Left ventricle myocardium inferior (tissue), 1 donor: ENCODE measurements at regions not wholly inside any gene's neighbourhood (a gene's known extent, or its start where the extent isn't known, plus 50 kb on each side); places are given as distances from the start of the nearest gene placed in this dataset.

Experiments used
- DNase-seq: peaks from one replicate; pipeline ENCODE4 v3.0.0-alpha.2; 2020
- H3K27ac ChIP-seq: fragments of 200-600 bp; replicated peaks from 2 replicates; pipeline ENCODE4 v1.8.0; 2021
- H3K27me3 ChIP-seq: fragments of 200-600 bp; 2 replicates; pipeline ENCODE4 v1.8.0; 2021; ENCODE audit warnings: low read depth
- H3K36me3 ChIP-seq: fragments of 200-600 bp; 2 replicates; pipeline ENCODE4 v1.8.0; 2021
- H3K4me1 ChIP-seq: fragments of 200-600 bp; 2 replicates; pipeline ENCODE4 v1.8.0; 2021
- H3K4me3 ChIP-seq: fragments of 200-600 bp; 2 replicates; pipeline ENCODE4 v1.8.0; 2021; ENCODE audit warnings: mild to moderate bottlenecking, moderate library complexity
- H3K9me3 ChIP-seq: fragments of 200-600 bp; replicated peaks from 2 replicates; pipeline ENCODE4 v1.8.0; 2021
- CTCF ChIP-seq: fragments of 200-600 bp; IDR thresholded peaks from 2 replicates; pipeline ENCODE4 v1.8.0; 2021; ENCODE audit warnings: antibody characterized with exemption, mild to moderate bottlenecking, borderline replicate concordance
- intact Hi-C: fragments of 100-400 bp; cut with micrococcal nuclease; formaldehyde crosslinking; loops from one replicate; pipeline ENCODE4 v1.11.0; 2022
- donor health status: DM: no; HTN: yes; CAD: no; lungs with severe emphysema.

- Histone ChIP-seq H3K27ac (no peak overlapping the region), H3K4me1 (no peaks in the 10 kb centered on the region), H3K9me3 (no peaks in the 10 kb centered on the region), H3K27me3 (no peaks in the 10 kb centered on the region), H3K4me3 (no peak overlapping the region), H3K36me3 (no peaks in the 10 kb centered on the region)
- TF ChIP-seq CTCF = no peak
- no peak for DNase-seq
- intact Hi-C loops = no loop called here
Measured at GRCh38 chr13:56066321-56066720, 1074.4 kb upstream of the PRR20A start.

- intact Hi-C loops = no loop called here
- no peak overlapping the region for H3K27ac ChIP-seq
- TF ChIP-seq CTCF = no peak
- peaks cover 25% of the 10 kb centered on the region for H3K9me3 ChIP-seq
- no peak overlapping the region for H3K4me3 ChIP-seq
- H3K36me3 ChIP-seq = no peaks in the 10 kb centered on the region
- H3K27me3 ChIP-seq = no peaks in the 10 kb centered on the region
- no peak for DNase-seq
- H3K4me1 ChIP-seq = no peaks in the 10 kb centered on the region
Measured at GRCh38 chr13:56102641-56103040, 1038.1 kb upstream of the PRR20A start.

GRCh38 chr13:56110751-56111150, 1030.0 kb upstream of the PRR20A start:
- intact Hi-C loops = no loop called here

GRCh38 chr13:56134524-56134923, 1006.2 kb upstream of the PRR20A start:
- DNase-seq = no peak
- H3K27ac ChIP-seq = no peak overlapping the region
- peaks cover 10% of the 10 kb centered on the region for H3K9me3 ChIP-seq
- H3K4me3 ChIP-seq = no peak overlapping the region
- intact Hi-C loops = no loop called here
- no peak for TF ChIP-seq CTCF
- H3K36me3 ChIP-seq = no peaks in the 10 kb centered on the region
- H3K27me3 ChIP-seq = no peaks in the 10 kb centered on the region
- H3K4me1 ChIP-seq = no peaks in the 10 kb centered on the region

More at GRCh38 chr13:56110751-56111150, 1030.0 kb upstream of the PRR20A start:
- TF ChIP-seq CTCF = no peak
- Histone ChIP-seq H3K9me3 (no peaks in the 10 kb centered on the region), H3K27ac (no peak overlapping the region), H3K4me3 (no peak overlapping the region), H3K36me3 (no peaks in the 10 kb centered on the region), H3K27me3 (no peaks in the 10 kb centered on the region), H3K4me1 (no peaks in the 10 kb centered on the region)
- no peak for DNase-seq

GRCh38 chr13:56166864-56167263, 973.9 kb upstream of the PRR20A start:
- Histone ChIP-seq H3K4me3 (no peak overlapping the region), H3K27ac (no peak overlapping the region), H3K27me3 (no peaks in the 10 kb centered on the region), H3K4me1 (no peaks in the 10 kb centered on the region), H3K9me3 (peaks cover 8% of the 10 kb centered on the region), H3K36me3 (no peaks in the 10 kb centered on the region)
- DNase-seq = no peak
- intact Hi-C loops = no loop called here
- no peak for TF ChIP-seq CTCF

- intact Hi-C loops = no loop called here
- DNase-seq = no peak
- no peak for TF ChIP-seq CTCF
Measured at GRCh38 chr13:56168581-56168980, 972.1 kb upstream of the PRR20A start.

More at GRCh38 chr13:56168581-56168980, 972.1 kb upstream of the PRR20A start:
- Histone ChIP-seq H3K27ac (no peak overlapping the region), H3K36me3 (no peaks in the 10 kb centered on the region), H3K4me1 (no peaks in the 10 kb centered on the region), H3K9me3 (peaks cover 6% of the 10 kb centered on the region), H3K27me3 (no peaks in the 10 kb centered on the region), H3K4me3 (no peak overlapping the region)
